GM21717 (cell line): ENCODE measurements at regions not wholly inside any gene's neighbourhood (a gene's known extent, or its start where the extent isn't known, plus 50 kb on each side); places are given as distances from the start of the nearest gene placed in this dataset.

ENCODE experiments used
- ATAC-seq: cut with Tn5 transposase; IDR thresholded peaks from one replicate; pipeline ENCODE4 v1.9.1; 2021; ENCODE audit warnings: mild to moderate bottlenecking, moderate library complexity; ENCODE audit not compliant: unreplicated experiment

DNA sequence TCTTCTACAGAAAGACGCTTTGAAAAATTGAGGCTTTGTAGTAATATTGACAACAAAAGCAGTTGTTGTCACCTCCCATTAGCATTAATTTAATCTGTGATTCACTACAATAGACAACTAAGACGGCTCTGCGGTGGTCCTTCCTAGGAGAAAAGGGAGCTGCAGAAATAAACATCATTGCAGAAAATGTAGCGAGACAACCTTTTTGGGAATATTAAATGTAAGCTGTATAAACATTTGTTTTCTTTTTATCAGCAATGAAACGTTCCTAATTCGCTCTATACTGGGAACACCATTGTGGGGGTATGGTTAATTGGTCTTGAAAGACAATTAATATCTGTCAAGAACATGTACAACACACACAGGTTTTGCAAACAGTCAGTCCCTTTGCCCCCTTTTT is 583.3 kb upstream of the TENM3 start:
- ATAC-seq, result no peak

DNA sequence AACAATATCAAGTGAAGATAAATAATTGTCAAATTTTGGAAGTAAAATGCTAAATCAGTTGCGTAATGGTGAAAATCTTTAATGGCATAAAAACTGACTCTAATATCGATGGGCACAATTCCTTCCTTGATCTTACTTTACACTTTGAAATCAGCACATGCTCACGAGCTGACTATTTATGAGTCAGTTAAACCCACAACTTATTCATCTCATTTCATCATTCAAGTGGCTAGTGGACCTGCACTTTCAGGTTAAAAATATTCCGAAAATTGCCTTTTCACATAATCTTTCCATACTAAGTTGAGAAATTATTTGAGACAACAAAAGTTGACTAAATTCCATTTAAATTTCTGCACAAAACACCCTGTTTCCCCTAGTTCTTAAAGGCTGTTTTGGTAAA is 582.1 kb upstream of the TENM3 start:
- no peak for ATAC-seq

DNA sequence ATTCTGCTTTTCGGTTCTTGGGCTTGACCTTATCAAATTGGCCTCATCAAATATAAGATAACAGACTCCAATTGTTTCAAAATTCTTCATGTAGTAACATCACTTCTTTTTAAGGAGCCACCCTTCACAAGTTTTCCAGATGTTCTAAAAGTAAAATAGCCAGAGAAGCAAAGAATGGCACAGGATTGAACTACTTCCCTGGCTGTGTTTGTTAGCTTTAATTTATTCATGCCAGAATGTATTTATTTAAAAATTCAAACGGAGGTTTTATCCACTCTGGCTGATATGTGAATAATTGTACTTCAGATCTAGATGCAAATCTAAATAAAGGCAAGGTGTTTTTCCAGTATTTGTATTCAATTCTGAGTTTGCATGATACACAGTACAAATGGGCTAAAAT is 581.3 kb upstream of the TENM3 start:
- no peak for ATAC-seq

DNA sequence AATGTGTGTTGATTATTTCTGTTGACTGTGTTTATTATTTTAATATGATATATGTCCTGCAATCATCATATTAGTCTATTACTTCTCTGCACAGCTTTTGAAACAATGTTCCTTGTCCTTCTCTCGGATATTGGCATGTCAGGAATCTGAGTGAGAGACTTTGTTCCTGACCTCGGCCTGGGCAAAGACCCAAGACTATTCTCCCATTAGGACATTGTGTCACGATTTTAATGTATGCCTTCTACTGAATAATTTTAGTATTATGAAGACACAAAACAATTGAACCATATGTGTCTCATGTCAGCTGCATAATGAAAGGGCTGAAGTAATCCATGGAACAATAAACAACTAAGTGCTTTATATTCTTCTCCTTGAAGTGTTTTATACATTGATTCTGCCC is 580.8 kb upstream of the TENM3 start:
- no peak for ATAC-seq

DNA sequence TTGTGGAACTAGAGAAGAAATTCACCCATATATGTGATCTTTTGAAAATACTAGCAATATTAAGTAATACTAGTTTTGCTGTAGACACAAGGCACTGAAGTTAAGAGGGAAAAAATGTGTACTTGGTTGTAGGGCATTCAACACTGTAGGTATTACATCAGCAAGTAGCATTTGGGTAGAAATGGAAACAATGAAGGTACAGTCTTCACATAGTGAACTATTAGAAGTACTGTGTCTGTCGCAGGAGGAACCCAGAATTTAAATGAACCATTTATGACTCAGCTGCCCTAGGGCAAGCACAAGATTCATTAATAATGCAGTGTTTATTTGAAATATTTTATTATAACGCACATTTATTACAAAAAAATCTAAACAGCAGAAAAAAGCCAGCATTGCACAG is 572.7 kb upstream of the TENM3 start:
- ATAC-seq, result no peak

DNA sequence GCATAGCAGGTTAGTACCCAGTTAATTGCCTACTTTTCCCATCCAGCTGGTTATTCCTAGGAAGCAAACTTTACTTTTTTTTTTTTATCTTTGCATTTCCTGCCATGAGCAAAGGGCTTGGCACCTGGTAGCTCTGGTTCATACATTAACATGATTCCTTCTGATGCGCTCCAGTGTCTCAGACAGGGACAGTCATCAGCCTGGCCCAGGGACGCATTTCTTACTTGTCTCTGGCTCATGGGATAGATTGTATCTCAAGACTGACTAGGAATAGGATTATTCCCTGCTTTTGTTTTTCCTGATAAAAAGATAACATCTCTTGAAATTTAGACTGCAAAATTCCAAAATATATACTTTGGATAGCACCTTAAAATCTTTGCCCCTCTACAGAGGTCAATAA is 571.5 kb upstream of the TENM3 start:
- no peak for ATAC-seq

DNA sequence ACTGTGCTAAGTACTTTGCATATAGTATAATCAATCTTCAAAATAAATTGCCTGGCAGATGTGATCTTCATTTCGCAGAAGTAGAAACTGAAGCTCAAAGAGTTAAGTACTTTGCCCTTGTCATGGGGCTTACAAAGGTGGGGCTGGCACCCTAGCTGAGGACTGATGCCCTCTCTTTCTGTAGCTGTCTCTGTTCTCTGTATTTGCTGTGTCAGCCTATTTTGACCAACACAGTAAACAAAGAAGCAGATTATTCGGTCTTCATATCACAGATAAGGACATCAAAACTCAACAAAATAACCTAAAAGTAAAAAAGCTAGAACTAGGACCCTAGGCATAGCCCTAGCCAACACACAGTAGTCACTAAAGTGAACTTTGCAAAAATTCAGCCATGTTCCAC is 570.5 kb upstream of the TENM3 start:
- no peak for ATAC-seq

DNA sequence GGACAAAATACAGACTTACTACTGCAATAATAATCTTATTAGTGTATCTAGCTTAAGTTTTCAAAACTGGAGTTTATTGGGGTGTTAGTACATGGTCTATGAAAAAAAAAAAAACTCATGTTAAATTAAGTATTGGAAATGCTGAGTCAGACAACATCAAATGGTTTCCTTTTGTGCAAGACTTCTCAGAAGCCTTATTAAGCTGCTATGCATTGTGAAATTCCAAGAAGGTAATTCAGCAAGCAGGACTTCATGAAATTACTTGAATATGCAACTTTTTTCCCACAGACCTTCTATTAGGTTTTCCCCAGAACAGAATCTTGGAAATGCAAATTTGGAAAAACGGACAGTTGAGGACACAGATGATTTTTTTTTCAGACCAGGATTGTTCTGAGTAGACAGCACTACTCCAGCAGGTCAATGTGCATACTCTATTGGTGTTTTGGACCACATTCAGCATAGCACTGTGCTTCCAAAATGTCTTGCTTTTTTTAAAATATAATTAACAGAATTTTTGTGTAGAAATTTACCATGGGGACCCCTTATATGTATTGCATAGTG is 568.8 kb upstream of the TENM3 start:
- no peak for ATAC-seq

DNA sequence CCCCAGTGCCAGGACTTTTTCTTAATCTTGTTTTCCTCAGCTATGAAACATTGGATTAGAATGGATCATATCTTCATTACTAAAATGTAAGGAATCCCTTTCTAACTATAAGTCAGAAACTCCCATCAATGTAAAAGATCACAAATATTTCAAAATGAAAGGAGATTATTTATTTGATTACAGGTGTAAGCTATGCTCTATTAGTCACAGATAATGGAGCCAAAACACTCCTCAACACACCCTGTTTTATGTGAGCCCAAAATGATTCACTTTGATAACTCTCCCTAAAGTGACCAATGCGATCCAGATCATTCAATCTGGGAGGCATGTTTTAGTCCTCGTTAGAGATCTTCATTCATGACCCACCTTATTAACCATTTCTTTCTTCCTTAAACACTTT is 566.7 kb upstream of the TENM3 start:
- ATAC-seq, result no peak

DNA sequence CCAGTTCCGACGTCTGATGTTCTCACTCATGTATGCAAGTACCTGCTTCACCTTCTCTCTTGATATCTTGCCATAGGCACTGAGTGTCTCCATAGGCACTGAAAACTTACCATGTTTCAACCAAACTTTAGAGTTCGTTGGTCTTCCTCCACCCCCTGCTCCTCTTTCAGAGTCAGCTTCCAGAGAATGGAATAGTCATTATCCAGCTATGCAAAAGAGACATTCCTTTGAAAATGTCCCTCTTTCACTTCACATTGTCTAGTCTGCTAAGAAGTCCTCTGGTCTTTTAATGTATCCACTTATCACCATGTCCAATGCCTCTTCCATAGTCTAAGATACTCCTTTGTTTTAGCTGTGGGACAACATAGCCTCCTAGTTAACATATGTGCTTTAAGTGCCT is 566.0 kb upstream of the TENM3 start:
- ATAC-seq, result no peak

DNA sequence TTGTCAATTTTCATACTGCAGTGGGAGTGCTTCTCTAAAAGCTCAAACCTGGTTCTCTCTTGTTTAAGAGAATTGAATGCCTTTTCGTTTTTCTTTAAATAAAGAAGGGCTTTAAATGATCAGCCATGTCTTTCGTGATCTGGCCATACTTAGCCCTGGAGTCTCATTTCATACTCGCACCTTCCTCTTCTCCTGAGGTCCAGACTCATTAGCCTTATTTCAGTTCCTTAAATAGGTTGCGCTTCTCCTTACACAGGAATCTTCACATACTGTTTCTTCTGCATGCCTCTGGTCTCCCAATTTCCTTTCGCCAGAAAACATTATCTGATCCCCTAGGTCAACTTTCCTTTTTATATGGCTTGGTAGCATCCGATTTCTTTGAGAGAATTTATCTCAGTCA is 565.6 kb upstream of the TENM3 start:
- no peak for ATAC-seq

DNA sequence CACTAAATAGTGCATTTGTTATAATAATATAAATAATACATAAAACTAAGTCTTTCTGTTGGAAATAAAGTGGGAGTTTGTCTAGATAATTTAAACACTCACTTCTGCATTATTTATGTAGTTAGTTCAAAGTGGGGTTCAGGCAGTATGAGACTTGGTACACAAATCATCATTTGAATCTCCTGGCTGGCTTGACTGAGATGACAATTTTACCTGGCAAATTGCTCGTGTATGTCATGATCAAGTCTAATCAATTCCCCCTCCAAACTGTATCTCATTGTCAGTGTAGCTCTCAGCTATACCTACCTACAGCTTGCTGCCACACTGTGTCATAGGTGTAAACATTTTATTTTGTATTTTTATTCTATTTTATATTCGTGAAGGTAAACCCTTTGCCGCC is 563.4 kb upstream of the TENM3 start:
- ATAC-seq, result no peak

DNA sequence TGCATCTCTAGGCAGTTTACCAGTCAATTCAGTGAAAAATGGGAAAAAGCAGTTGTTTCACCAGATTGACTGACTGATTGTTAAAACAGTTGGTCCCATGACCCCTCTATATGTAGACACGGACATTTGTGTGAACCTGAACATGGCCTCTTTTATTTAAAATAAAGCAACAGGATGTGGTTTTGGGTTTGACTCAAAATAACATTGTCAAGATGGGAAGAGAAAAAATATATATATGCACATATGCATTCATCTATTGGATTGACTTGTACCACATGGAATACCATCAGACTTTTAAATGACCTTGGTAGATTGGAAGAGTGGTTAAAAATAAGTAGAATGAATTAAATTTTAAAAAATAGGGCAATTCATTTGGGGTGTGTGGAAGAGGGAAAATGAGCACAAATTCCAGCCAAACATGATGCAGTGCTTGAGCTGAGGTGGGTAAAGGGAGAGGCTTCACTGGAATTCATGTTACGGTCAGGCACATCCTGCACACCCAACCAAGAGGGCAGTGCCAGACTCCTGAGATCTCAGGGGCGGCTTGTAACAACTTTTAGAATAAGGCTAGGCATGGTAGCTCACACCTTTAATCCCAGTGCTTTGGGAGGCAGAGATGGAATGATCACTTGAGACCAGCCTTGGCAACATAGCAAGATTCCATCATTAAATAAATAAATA is 560.7 kb upstream of the TENM3 start:
- ATAC-seq, result no peak

DNA sequence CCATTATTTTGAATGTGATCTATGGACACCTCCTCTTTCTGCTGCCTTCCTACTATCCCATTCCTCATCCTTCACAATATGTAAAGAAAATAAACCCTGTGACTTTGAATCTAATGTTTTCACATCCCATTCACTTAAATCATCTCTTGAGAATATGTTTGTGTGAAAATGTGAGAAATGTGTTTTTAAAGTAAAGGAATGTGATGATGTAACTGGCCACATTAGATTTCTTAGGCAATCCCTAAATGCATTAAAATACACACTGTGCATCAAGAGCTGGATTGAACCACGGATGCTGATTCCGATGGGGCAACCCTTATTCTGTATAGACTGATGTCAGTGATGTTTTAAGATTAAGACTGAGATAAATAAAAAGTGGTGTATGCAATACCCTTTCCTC is 558.9 kb upstream of the TENM3 start:
- ATAC-seq, result no peak

DNA sequence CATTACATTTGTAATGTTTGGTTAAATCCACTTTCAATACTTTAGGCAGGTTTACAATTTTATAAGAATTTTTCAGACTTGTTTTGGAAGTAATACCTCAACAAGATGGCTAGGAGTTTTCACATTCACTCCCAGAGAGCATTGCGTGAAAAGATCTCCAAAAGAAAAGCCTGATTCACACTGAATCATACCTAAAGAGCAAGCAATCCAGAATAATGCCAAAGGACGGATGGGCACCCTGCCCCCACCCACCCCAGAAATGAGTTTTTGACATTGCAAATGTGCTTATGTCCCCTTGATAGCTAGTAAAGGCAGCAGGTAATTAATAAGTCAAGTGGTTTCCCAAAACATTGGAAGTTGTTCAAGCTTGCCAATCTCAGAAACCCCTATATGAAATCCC is 557.7 kb upstream of the TENM3 start:
- no peak for ATAC-seq

DNA sequence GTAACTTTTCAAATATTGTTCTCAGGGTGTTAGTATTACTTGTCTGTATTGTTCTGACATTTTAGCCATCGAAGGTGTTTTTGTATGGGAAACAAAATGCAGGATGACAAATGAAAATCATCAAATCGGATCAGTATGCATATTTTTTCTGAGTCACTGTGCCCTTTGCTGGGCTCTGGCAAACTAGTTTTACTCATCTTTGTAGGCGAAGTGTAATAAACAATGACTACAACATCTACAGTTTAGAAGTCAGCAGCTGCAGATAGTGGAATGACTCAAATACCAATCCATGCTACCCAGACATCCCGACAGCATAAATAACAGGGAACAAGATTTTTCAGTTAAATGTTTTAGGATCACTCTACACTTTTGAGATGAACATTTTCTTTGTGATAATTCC is 557.3 kb upstream of the TENM3 start:
- no peak for ATAC-seq

DNA sequence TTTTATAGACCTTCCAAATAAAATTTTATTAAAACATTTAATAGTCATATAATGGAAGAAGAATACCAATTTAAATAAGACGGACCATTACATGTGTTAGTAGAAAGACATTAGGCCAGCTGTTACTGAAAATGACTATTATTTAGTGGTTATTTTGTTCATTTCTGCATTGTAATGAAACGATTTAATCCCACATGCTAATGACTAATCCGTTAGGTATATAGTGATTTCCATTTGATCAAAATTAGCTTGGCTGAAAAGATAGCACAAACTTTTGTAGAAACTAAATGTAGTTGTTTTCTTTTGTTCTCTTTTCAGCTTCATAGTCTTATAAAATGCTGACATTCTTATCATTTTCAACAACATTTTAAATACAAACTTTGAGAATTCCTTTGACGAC is 556.1 kb upstream of the TENM3 start:
- ATAC-seq, result no peak

DNA sequence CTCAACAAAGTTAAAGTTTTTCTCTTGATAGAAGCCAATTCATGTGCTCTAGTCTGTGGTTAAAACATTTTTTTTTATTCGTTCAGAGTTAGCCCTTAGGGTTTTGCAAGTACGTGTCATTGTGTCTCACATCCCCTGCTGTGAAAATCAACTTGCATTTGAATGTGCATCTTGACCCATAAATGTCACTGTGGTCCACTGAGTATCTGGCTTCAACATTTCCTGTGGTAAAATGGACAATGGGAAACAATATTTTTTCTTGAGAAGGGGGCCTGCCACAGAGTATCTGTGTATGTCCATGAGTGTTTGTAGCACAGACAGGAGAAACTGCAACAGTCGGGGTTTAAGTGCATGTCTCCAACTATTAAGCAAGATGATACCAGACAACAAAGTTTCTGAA is 554.8 kb upstream of the TENM3 start:
- no peak for ATAC-seq

DNA sequence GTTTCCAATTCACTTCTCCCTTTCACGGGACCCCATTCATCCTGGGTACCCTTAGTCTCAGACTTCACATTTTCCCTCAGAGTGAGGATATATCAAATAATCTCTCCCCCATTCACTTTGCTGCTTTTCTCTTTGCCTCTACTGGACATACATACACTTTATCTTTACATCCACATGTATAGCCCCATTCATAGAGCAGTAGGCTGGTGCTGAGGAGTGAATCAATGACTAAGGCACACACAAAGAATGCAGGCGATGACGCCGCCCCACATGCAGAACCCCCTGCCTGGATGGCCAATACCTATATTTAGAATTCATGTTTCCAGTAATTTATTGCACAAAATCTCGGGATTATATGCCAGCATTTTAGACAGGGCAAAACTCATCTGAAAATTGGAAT is 554.3 kb upstream of the TENM3 start:
- ATAC-seq, result no peak

DNA sequence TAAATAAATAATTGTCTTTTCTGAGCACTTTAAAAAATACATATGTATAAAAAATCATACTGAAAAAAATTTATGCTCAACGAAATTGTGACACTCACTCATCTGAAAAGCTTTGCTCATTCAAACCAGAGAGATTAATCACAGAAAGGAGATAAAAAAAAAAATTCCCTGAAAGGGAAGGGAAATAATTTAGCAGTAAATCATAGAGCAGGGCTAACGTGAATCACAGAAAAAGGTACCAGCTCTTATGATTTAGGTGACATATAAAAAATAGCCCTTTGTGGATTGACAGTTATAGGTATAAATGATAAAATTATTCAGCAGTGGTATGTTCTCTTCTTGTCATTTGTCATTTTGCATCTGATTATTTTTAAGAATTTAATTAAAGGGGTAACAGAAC is 552.7 kb upstream of the TENM3 start:
- ATAC-seq, result no peak

DNA sequence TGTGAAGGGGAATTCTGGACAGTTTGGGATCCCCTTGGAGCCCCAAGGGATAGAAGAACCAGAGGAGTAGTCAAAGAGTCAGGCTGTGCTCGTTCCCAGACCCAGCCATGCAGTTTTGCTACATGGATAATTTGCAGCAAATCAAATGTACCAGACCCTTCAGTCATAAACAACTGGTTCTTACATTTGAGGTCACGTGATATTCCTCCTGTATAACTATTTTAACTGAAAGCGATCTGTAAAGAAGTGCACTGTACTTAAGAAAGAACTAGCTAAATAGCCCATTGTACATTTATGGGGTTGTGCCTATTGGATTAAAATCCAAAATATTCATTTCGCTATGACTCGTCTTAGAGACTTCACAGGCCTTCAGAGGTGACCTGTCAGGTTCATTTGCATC is 550.2 kb upstream of the TENM3 start:
- no peak for ATAC-seq

DNA sequence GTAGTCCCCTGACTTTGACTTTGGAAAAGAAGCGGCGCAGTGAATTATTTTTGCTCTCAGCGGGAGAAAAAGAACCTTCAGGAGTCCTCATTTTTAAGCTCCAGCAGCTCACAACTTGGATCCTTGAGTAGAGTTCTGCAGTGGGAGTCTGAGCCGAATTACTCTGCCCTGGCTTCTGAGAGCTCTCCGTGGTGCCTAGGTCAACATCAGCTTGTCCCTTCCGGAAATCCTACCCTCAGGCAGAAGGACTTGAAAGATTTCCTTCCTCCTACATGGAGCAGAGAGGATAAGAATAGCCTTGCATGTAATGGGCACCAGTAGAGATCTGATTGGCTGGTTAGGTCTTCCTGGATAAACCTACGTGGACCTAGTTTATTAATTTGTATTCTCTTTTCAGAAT is 549.7 kb upstream of the TENM3 start:
- no peak for ATAC-seq

DNA sequence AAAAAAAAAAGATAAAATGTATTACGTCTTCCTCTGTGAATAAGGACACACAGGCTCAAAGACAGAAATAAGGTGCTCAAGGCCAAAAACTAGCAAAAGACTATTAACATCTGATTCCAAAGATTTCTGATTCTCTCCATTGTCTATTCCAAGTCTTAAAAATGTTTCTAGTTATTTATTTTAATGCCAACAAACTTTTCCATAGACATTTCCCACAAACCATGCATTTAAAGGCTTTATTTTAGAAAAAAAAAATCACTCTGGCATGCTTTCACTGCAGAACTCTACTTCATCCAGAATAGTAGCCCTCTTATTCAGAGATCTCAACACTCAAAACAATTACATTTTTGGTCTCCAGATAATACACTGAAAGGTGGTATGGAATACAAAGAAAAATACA is 545.0 kb upstream of the TENM3 start:
- no peak for ATAC-seq
